B cell (primary cell): ENCODE measurements at regions not wholly inside any gene's neighbourhood (a gene's known extent, or its start where the extent isn't known, plus 50 kb on each side); places are given as distances from the start of the nearest gene placed in this dataset.

Experiments used
- ATAC-seq: fragments of 200-7000 bp; cut with Tn5 transposase; one replicate; pipeline ENCODE4 v1.10.0; 2021; ENCODE audit warnings: low read depth, mild to moderate bottlenecking, moderate number of reproducible peaks, moderate library complexity
- CTCF ChIA-PET: fragments of 350-600 bp; sonication (Branson Sonifier 250); formaldehyde crosslinking; loops from one replicate; lab custom pipeline; 2021; ENCODE audit warnings: antibody characterized with exemption, inconsistent platforms; lab: Charles Lee
- POLR2A ChIA-PET: fragments of 350-600 bp; sonication (Branson Sonifier 250); formaldehyde crosslinking; loops from one replicate; lab custom pipeline; 2021; ENCODE audit warnings: antibody characterized with exemption; lab: Charles Lee
- DNase-seq: peaks from one replicate; pipeline ENCODE4 v3.0.0; 2013
- H2AFZ ChIP-seq: 2 replicates; pipeline ENCODE4 v1.6.1; 2012; ENCODE audit warnings: mild to moderate bottlenecking, low read depth, low read length; ENCODE audit not compliant: insufficient read depth, poor library complexity, severe bottlenecking
- H3K27ac ChIP-seq, 2 donors: 1 replicate in 1 of 2; 2 replicates in 1 of 2; pipeline ENCODE4 v1.5.1; 2012 to 2013; ENCODE audit warnings: low read length in 2 of 2, mild to moderate bottlenecking in 2 of 2, moderate library complexity in 1 of 2
- H3K27me3 ChIP-seq, 4 experiments: fragments of 200-600 bp in 1 of 4; sonication (generic) in 1 of 4; replicated peaks in 1 of 4; 1 replicate in 2 of 4; 2 replicates in 2 of 4; pipeline versions ENCODE4 v1.6.1 to v1.7.0; 2013 to 2016; ENCODE audit warnings: low read length in 3 of 4, mild to moderate bottlenecking in 2 of 4, mixed read lengths in 1 of 4, moderate library complexity in 1 of 4; ENCODE audit not compliant: insufficient read depth in 4 of 4, control insufficient read depth in 3 of 4; ENCODE audit errors: control extremely low read depth in 1 of 4
- H3K36me3 ChIP-seq, 2 experiments: replicated peaks in 1 of 2; 1 replicate in 1 of 2; 2 replicates in 1 of 2; pipeline versions ENCODE4 v1.6.1 to v1.7.1; 2013; ENCODE audit warnings: low read length in 1 of 2; ENCODE audit not compliant: insufficient read depth in 2 of 2, control insufficient read depth in 1 of 2; ENCODE audit errors: control extremely low read depth in 1 of 2, extremely low read depth in 1 of 2
- H3K4me1 ChIP-seq, 2 donors: fragments of 200-600 bp in 1 of 2; sonication (generic) in 1 of 2; 1 replicate in 1 of 2; 2 replicates in 1 of 2; pipeline versions ENCODE4 v1.5.1 to v1.6.1; 2013 to 2017; ENCODE audit warnings: low read length in 2 of 2; ENCODE audit not compliant: control insufficient read depth in 2 of 2, insufficient read depth in 2 of 2
- H3K4me2 ChIP-seq: replicated peaks from 2 replicates; pipeline ENCODE3; 2012; ENCODE audit warnings: mild to moderate bottlenecking, low read depth, low read length; ENCODE audit not compliant: poor library complexity, severe bottlenecking
- H3K4me3 ChIP-seq, 5 experiments: fragments of 200-600 bp in 1 of 5; sonication (generic) in 1 of 5; 1 replicate in 3 of 5; 2 replicates in 2 of 5; pipeline versions ENCODE4 v1.5.1 to v1.7.0; 2011 to 2016; ENCODE audit warnings: low read length in 4 of 5, mild to moderate bottlenecking in 4 of 5, low read depth in 2 of 5, control low read depth in 1 of 5, moderate library complexity in 1 of 5; ENCODE audit not compliant: insufficient read depth in 1 of 5; ENCODE audit errors: control extremely low read depth in 1 of 5, extremely low read depth in 1 of 5
- H3K79me2 ChIP-seq: fragments of 200-600 bp; sonication (generic); one replicate; pipeline ENCODE4 v1.6.0; 2016; ENCODE audit warnings: low read length; ENCODE audit not compliant: control insufficient read depth, insufficient read depth
- H3K9ac ChIP-seq: fragments of 200-600 bp; sonication (generic); 2 replicates; pipeline ENCODE4 v1.6.1; 2017; ENCODE audit warnings: mild to moderate bottlenecking, low read length, moderate library complexity
- H3K9me3 ChIP-seq, 3 donors: one replicate each; pipeline versions ENCODE4 v1.6.1 to v1.7.1; 2013; ENCODE audit warnings: low read length in 2 of 3; ENCODE audit not compliant: control insufficient read depth in 2 of 3, insufficient read depth in 1 of 3; ENCODE audit errors: control extremely low read depth in 1 of 3
- H4K20me1 ChIP-seq: 2 replicates; pipeline ENCODE4 v1.6.0; 2012; ENCODE audit warnings: mild to moderate bottlenecking, low read length; ENCODE audit not compliant: insufficient read depth, control insufficient read depth, poor library complexity, severe bottlenecking
- H3K27ac Mint-ChIP-seq: one replicate; pipeline ENCODE4 v1.8.0; 2021; ENCODE audit warnings: mixed read lengths
- H3K27me3 Mint-ChIP-seq: one replicate; pipeline ENCODE4 v1.8.0; 2021; ENCODE audit warnings: mixed read lengths
- H3K4me1 Mint-ChIP-seq: one replicate; pipeline ENCODE4 v1.8.0; 2021; ENCODE audit warnings: mixed read lengths
- H3K4me3 Mint-ChIP-seq: one replicate; pipeline ENCODE4 v1.8.0; 2021; ENCODE audit warnings: mixed read lengths
- H3K9me3 Mint-ChIP-seq: one replicate; pipeline ENCODE4 v1.8.0; 2022; ENCODE audit warnings: mixed read lengths; ENCODE audit not compliant: insufficient read depth
- CTCF ChIP-seq: fragments of 200-600 bp; IDR thresholded peaks from one replicate; pipeline ENCODE4 v1.8.0; 2022; ENCODE audit warnings: antibody characterized with exemption, mild to moderate bottlenecking
- EZH2 ChIP-seq: IDR thresholded peaks from 2 replicates; pipeline ENCODE4 v1.6.1; 2012; ENCODE audit warnings: borderline replicate concordance, low read depth, mild to moderate bottlenecking, moderate library complexity, low read length; ENCODE audit not compliant: insufficient read depth, poor library complexity, severe bottlenecking
- WGBS: methylation state at CpG from one replicate; pipeline ENCODE4 v1.1.5; 2013; ENCODE audit warnings: missing lambda C conversion rate; ENCODE audit not compliant: insufficient coverage; 5-methylcytosine and 5-hydroxymethylcytosine counted together
- intact Hi-C: fragments of 100-400 bp; cut with micrococcal nuclease; formaldehyde crosslinking; loops from one replicate; pipeline ENCODE4 v1.10.0; 2022

GRCh38 chr4:8701126-8702019 lies 108.8 kb downstream of the CPZ start:
- Histone ChIP-seq H3K36me3 (no peaks in the 10 kb centered on the region), H3K9ac (no peak overlapping the region), H3K79me2 (no peaks in the 10 kb centered on the region), H3K27ac (no peak overlapping the region), H3K9me3 (peaks cover 0 to 21% (median 0%) of the 10 kb centered on the region in 3 donors), H4K20me1 (no peaks in the 10 kb centered on the region), H3K4me2 (no peak overlapping the region), H3K27me3 (no peaks in the 10 kb centered on the region), H3K4me3 (no peak overlapping the region), H3K4me1 (no peaks in the 10 kb centered on the region), H2AFZ (no peak overlapping the region)
- ChIA-PET CTCF (no interaction called here), POLR2A (no interaction called here)
- Mint-ChIP-seq H3K4me1 (no peaks in the 10 kb centered on the region), H3K4me3 (no peak overlapping the region), H3K9me3 (no peaks in the 10 kb centered on the region), H3K27ac (no peak overlapping the region), H3K27me3 (peaks cover 10% of the 10 kb centered on the region)
- intact Hi-C loops, result no loop called here
- WGBS, result 91% methylated on average over 13 of the region's 22 CpGs
- no peak for ATAC-seq
- no peak for DNase-seq
- TF ChIP-seq EZH2, result no peak

GRCh38 chr4:8700531-8700930 lies 108.0 kb downstream of the CPZ start:
- Mint-ChIP-seq H3K27me3 (peaks cover 10% of the 10 kb centered on the region), H3K4me1 (no peaks in the 10 kb centered on the region), H3K4me3 (no peak overlapping the region), H3K27ac (no peak overlapping the region), H3K9me3 (no peaks in the 10 kb centered on the region)
- no peak overlapping the region for H3K4me3 ChIP-seq
- H3K79me2 ChIP-seq, result no peaks in the 10 kb centered on the region
- H3K9ac ChIP-seq, result no peak overlapping the region
- TF ChIP-seq EZH2 (no peak), CTCF (no peak)
- POLR2A ChIA-PET, result no interaction called here
- H3K27me3 ChIP-seq, result no peaks in the 10 kb centered on the region
- no peaks in the 10 kb centered on the region for H3K36me3 ChIP-seq
- no peak overlapping the region for H2AFZ ChIP-seq
- H3K9me3 ChIP-seq, result peaks cover 0 to 21% (median 0%) of the 10 kb centered on the region in 3 donors
- CTCF ChIA-PET, result no interaction called here
- intact Hi-C loops, result no loop called here
- DNase-seq (no peak), ATAC-seq (no peak)
- no peaks in the 10 kb centered on the region for H4K20me1 ChIP-seq
- WGBS, result 74% methylated on average over 9 of the region's 17 CpGs
- no peak overlapping the region for H3K4me2 ChIP-seq
- H3K27ac ChIP-seq, result no peak overlapping the region
- no peaks in the 10 kb centered on the region for H3K4me1 ChIP-seq
